ENCODE measurements at regions not wholly inside any gene's neighbourhood (a gene's known extent, or its start where the extent isn't known, plus 50 kb on each side); places are given as distances from the start of the nearest gene placed in this dataset.

- Histone ChIP-seq H3K4me3 (ENCODE audit: low read depth, low read length) (no peak overlapping the region), H3K9me3 (ENCODE audit: control insufficient read depth, insufficient read depth, low read length) (no peaks in the 10 kb centered on the region), H3K27me3 (ENCODE audit: control insufficient read depth, insufficient read depth, low read length) (no peaks in the 10 kb centered on the region), H3K4me1 (ENCODE audit: control insufficient read depth, insufficient read depth, low read length) (no peaks in the 10 kb centered on the region), H3K36me3 (ENCODE audit: control insufficient read depth, insufficient read depth, low read length) (no peaks in the 10 kb centered on the region), H3K27ac (ENCODE audit: low read depth, low read length) (no peak overlapping the region)
- no peak for DNase-seq (ENCODE audit: low read depth in 4 of 6, low spot score in 6 of 6)
- no CpG with 5 or more reads among the region's 3 CpGs for WGBS (ENCODE audit: insufficient coverage)
Measured at GRCh38 chr3:59553076-59553475, 503.3 kb upstream of the CFAP20DC start.

- Histone ChIP-seq H3K4me3 (ENCODE audit: low read depth, low read length) (no peak overlapping the region), H3K27me3 (ENCODE audit: control insufficient read depth, insufficient read depth, low read length) (no peaks in the 10 kb centered on the region), H3K27ac (ENCODE audit: low read depth, low read length) (no peak overlapping the region), H3K4me1 (ENCODE audit: control insufficient read depth, insufficient read depth, low read length) (no peaks in the 10 kb centered on the region), H3K9me3 (ENCODE audit: control insufficient read depth, insufficient read depth, low read length) (no peaks in the 10 kb centered on the region), H3K36me3 (ENCODE audit: control insufficient read depth, insufficient read depth, low read length) (no peaks in the 10 kb centered on the region)
- no peak for DNase-seq (ENCODE audit: low read depth in 4 of 6, low spot score in 6 of 6)
- WGBS (ENCODE audit: insufficient coverage): no CpG with 5 or more reads among the region's 4 CpGs
Measured at GRCh38 chr3:59551834-59552233, 502.0 kb upstream of the CFAP20DC start.

GRCh38 chr3:59549962-59550361, 500.1 kb upstream of the CFAP20DC start:
- no peak for DNase-seq (ENCODE audit: low read depth in 4 of 6, low spot score in 6 of 6)
- H3K4me3 ChIP-seq (ENCODE audit: low read depth, low read length): no peak overlapping the region
- no CpG with 5 or more reads among the region's 1 CpG for WGBS (ENCODE audit: insufficient coverage)

GRCh38 chr3:59547874-59548273, 498.0 kb upstream of the CFAP20DC start:
- Histone ChIP-seq H3K27ac (ENCODE audit: low read depth, low read length) (no peak overlapping the region), H3K4me1 (ENCODE audit: control insufficient read depth, insufficient read depth, low read length) (no peaks in the 10 kb centered on the region), H3K36me3 (ENCODE audit: control insufficient read depth, insufficient read depth, low read length) (no peaks in the 10 kb centered on the region), H3K9me3 (ENCODE audit: control insufficient read depth, insufficient read depth, low read length) (no peaks in the 10 kb centered on the region), H3K4me3 (ENCODE audit: low read depth, low read length) (no peak overlapping the region), H3K27me3 (ENCODE audit: control insufficient read depth, insufficient read depth, low read length) (no peaks in the 10 kb centered on the region)
- WGBS (ENCODE audit: insufficient coverage): no CpG with 5 or more reads among the region's 3 CpGs
- DNase-seq (ENCODE audit: low read depth in 4 of 6, low spot score in 6 of 6): no peak

More at GRCh38 chr3:59549962-59550361, 500.1 kb upstream of the CFAP20DC start:
- Histone ChIP-seq H3K27me3 (ENCODE audit: control insufficient read depth, insufficient read depth, low read length) (no peaks in the 10 kb centered on the region), H3K4me1 (ENCODE audit: control insufficient read depth, insufficient read depth, low read length) (no peaks in the 10 kb centered on the region), H3K9me3 (ENCODE audit: control insufficient read depth, insufficient read depth, low read length) (no peaks in the 10 kb centered on the region), H3K36me3 (ENCODE audit: control insufficient read depth, insufficient read depth, low read length) (no peaks in the 10 kb centered on the region), H3K27ac (ENCODE audit: low read depth, low read length) (no peak overlapping the region)

- H3K27me3 ChIP-seq (ENCODE audit: control insufficient read depth, insufficient read depth, low read length): no peaks in the 10 kb centered on the region
- no peaks in the 10 kb centered on the region for H3K36me3 ChIP-seq (ENCODE audit: control insufficient read depth, insufficient read depth, low read length)
- H3K4me3 ChIP-seq (ENCODE audit: low read depth, low read length): no peak overlapping the region
- WGBS (ENCODE audit: insufficient coverage): no CpG with 5 or more reads among the region's 1 CpG
- H3K27ac ChIP-seq (ENCODE audit: low read depth, low read length): no peak overlapping the region
- no peak for DNase-seq (ENCODE audit: low read depth in 4 of 6, low spot score in 6 of 6)
- no peaks in the 10 kb centered on the region for H3K9me3 ChIP-seq (ENCODE audit: control insufficient read depth, insufficient read depth, low read length)
- no peaks in the 10 kb centered on the region for H3K4me1 ChIP-seq (ENCODE audit: control insufficient read depth, insufficient read depth, low read length)
Measured at GRCh38 chr3:59546522-59546921, 496.7 kb upstream of the CFAP20DC start.

- Histone ChIP-seq H3K4me1 (ENCODE audit: control insufficient read depth, insufficient read depth, low read length) (no peaks in the 10 kb centered on the region), H3K4me3 (ENCODE audit: low read depth, low read length) (no peak overlapping the region), H3K27ac (ENCODE audit: low read depth, low read length) (no peak overlapping the region), H3K36me3 (ENCODE audit: control insufficient read depth, insufficient read depth, low read length) (no peaks in the 10 kb centered on the region), H3K9me3 (ENCODE audit: control insufficient read depth, insufficient read depth, low read length) (no peaks in the 10 kb centered on the region), H3K27me3 (ENCODE audit: control insufficient read depth, insufficient read depth, low read length) (no peaks in the 10 kb centered on the region)
- DNase-seq (ENCODE audit: low read depth in 4 of 6, low spot score in 6 of 6): peak in 3 of 6 donors; percentile 28 to 81 (median 55)
- WGBS (ENCODE audit: insufficient coverage): no CpG with 5 or more reads among the region's 1 CpG
Measured at GRCh38 chr3:59545374-59545773, 495.5 kb upstream of the CFAP20DC start.

- no peak overlapping the region for H3K27ac ChIP-seq (ENCODE audit: low read depth, low read length)
- H3K27me3 ChIP-seq (ENCODE audit: control insufficient read depth, insufficient read depth, low read length): no peaks in the 10 kb centered on the region
- no peak overlapping the region for H3K4me3 ChIP-seq (ENCODE audit: low read depth, low read length)
- no peaks in the 10 kb centered on the region for H3K36me3 ChIP-seq (ENCODE audit: control insufficient read depth, insufficient read depth, low read length)
- 70% methylated on average over 3 of the region's 3 CpGs for WGBS (ENCODE audit: insufficient coverage)
- no peaks in the 10 kb centered on the region for H3K9me3 ChIP-seq (ENCODE audit: control insufficient read depth, insufficient read depth, low read length)
- no peaks in the 10 kb centered on the region for H3K4me1 ChIP-seq (ENCODE audit: control insufficient read depth, insufficient read depth, low read length)
- DNase-seq (ENCODE audit: low read depth in 4 of 6, low spot score in 6 of 6): no peak
Measured at GRCh38 chr3:59542276-59542675, 492.5 kb upstream of the CFAP20DC start.

GRCh38 chr3:59540696-59541095, 490.9 kb upstream of the CFAP20DC start:
- 88% methylated on average over 1 of the region's 5 CpGs for WGBS (ENCODE audit: insufficient coverage)
- H3K27me3 ChIP-seq (ENCODE audit: control insufficient read depth, insufficient read depth, low read length): no peaks in the 10 kb centered on the region
- H3K4me1 ChIP-seq (ENCODE audit: control insufficient read depth, insufficient read depth, low read length): no peaks in the 10 kb centered on the region

GRCh38 chr3:59540241-59540640, 490.4 kb upstream of the CFAP20DC start:
- WGBS (ENCODE audit: insufficient coverage): no CpG with 5 or more reads among the region's 3 CpGs
- DNase-seq (ENCODE audit: low read depth in 4 of 6, low spot score in 6 of 6): no peak
- H3K27me3 ChIP-seq (ENCODE audit: control insufficient read depth, insufficient read depth, low read length): no peaks in the 10 kb centered on the region
- H3K9me3 ChIP-seq (ENCODE audit: control insufficient read depth, insufficient read depth, low read length): no peaks in the 10 kb centered on the region
- no peaks in the 10 kb centered on the region for H3K36me3 ChIP-seq (ENCODE audit: control insufficient read depth, insufficient read depth, low read length)
- no peak overlapping the region for H3K4me3 ChIP-seq (ENCODE audit: low read depth, low read length)
- no peaks in the 10 kb centered on the region for H3K4me1 ChIP-seq (ENCODE audit: control insufficient read depth, insufficient read depth, low read length)
- H3K27ac ChIP-seq (ENCODE audit: low read depth, low read length): no peak overlapping the region

More at GRCh38 chr3:59540696-59541095, 490.9 kb upstream of the CFAP20DC start:
- no peaks in the 10 kb centered on the region for H3K36me3 ChIP-seq (ENCODE audit: control insufficient read depth, insufficient read depth, low read length)
- H3K9me3 ChIP-seq (ENCODE audit: control insufficient read depth, insufficient read depth, low read length): no peaks in the 10 kb centered on the region
- no peak for DNase-seq (ENCODE audit: low read depth in 4 of 6, low spot score in 6 of 6)
- H3K27ac ChIP-seq (ENCODE audit: low read depth, low read length): no peak overlapping the region
- no peak overlapping the region for H3K4me3 ChIP-seq (ENCODE audit: low read depth, low read length)

GRCh38 chr3:59538753-59539432, 489.1 kb upstream of the CFAP20DC start:
- Histone ChIP-seq H3K36me3 (ENCODE audit: control insufficient read depth, insufficient read depth, low read length) (no peaks in the 10 kb centered on the region), H3K4me1 (ENCODE audit: control insufficient read depth, insufficient read depth, low read length) (no peaks in the 10 kb centered on the region), H3K27me3 (ENCODE audit: control insufficient read depth, insufficient read depth, low read length) (no peaks in the 10 kb centered on the region), H3K9me3 (ENCODE audit: control insufficient read depth, insufficient read depth, low read length) (no peaks in the 10 kb centered on the region), H3K4me3 (ENCODE audit: low read depth, low read length) (no peak overlapping the region), H3K27ac (ENCODE audit: low read depth, low read length) (no peak overlapping the region)
- DNase-seq (ENCODE audit: low read depth in 4 of 6, low spot score in 6 of 6): peak in 2 of 6 donors; percentile 41 to 70
- 48% methylated on average over 5 of the region's 10 CpGs for WGBS (ENCODE audit: insufficient coverage)

All from spinal cord (tissue), 9 donors.